ENCODE measurements at regions not wholly inside any gene's neighbourhood (a gene's known extent, or its start where the extent isn't known, plus 50 kb on each side); places are given as distances from the start of the nearest gene placed in this dataset.
"Not testable (repeated sequence)": the region's sequence is repeated elsewhere in the genome, so short reads cannot be mapped to it uniquely, and the experiment has no call there.

GRCh38 chr1:56248138-56248537 lies 331.2 kb downstream of the PLPP3 start:
- no peaks in the 10 kb centered on the region for H3K27me3 ChIP-seq (replicated peaks; ENCODE audit: control insufficient read depth, insufficient read depth, low read length)

GRCh38 chr1:56246726-56247125 lies 332.6 kb downstream of the PLPP3 start:
- H3K36me3 ChIP-seq (ENCODE audit: control insufficient read depth, insufficient read depth, low read length); H3K4me3 ChIP-seq (replicated peaks; ENCODE audit: low read depth, low read length); H3K27me3 ChIP-seq (replicated peaks; ENCODE audit: control insufficient read depth, insufficient read depth, low read length); DNase-seq (ENCODE audit: extremely low read depth, insufficient read length): not testable (repeated sequence)

More at GRCh38 chr1:56248138-56248537, 331.2 kb downstream of the PLPP3 start:
- no peak for DNase-seq (ENCODE audit: extremely low read depth, insufficient read length)
- Histone ChIP-seq H3K4me3 (replicated peaks; ENCODE audit: low read depth, low read length) (no peak overlapping the region), H3K36me3 (ENCODE audit: control insufficient read depth, insufficient read depth, low read length) (no peaks in the 10 kb centered on the region)
- no peak for TF ChIP-seq CTCF (IDR thresholded peaks at IDR 0.05; ENCODE audit: insufficient read depth, low read length, poor library complexity, severe bottlenecking)

- no peak overlapping the region for H3K4me3 ChIP-seq (replicated peaks; ENCODE audit: low read depth, low read length)
- DNase-seq (ENCODE audit: extremely low read depth, insufficient read length): no peak
- TF ChIP-seq CTCF (IDR thresholded peaks at IDR 0.05; ENCODE audit: insufficient read depth, low read length, poor library complexity, severe bottlenecking): no peak
- H3K27me3 ChIP-seq (replicated peaks; ENCODE audit: control insufficient read depth, insufficient read depth, low read length): no peaks in the 10 kb centered on the region
- no peaks in the 10 kb centered on the region for H3K36me3 ChIP-seq (ENCODE audit: control insufficient read depth, insufficient read depth, low read length)
These were observed 339.0 kb downstream of the PLPP3 start for GRCh38 chr1:56240400-56240799.

- peak; percentile 13 for DNase-seq (ENCODE audit: extremely low read depth, insufficient read length)
- Histone ChIP-seq H3K4me3 (replicated peaks; ENCODE audit: low read depth, low read length) (no peak overlapping the region), H3K27me3 (replicated peaks; ENCODE audit: control insufficient read depth, insufficient read depth, low read length) (no peaks in the 10 kb centered on the region), H3K36me3 (ENCODE audit: control insufficient read depth, insufficient read depth, low read length) (no peaks in the 10 kb centered on the region)
- no peak for TF ChIP-seq CTCF (IDR thresholded peaks at IDR 0.05; ENCODE audit: insufficient read depth, low read length, poor library complexity, severe bottlenecking)
These were observed 341.8 kb downstream of the PLPP3 start for GRCh38 chr1:56237491-56238064.

- no peaks in the 10 kb centered on the region for H3K36me3 ChIP-seq (ENCODE audit: control insufficient read depth, insufficient read depth, low read length)
- no peak for DNase-seq (ENCODE audit: extremely low read depth, insufficient read length)
- no peak for TF ChIP-seq CTCF (IDR thresholded peaks at IDR 0.05; ENCODE audit: insufficient read depth, low read length, poor library complexity, severe bottlenecking)
- H3K4me3 ChIP-seq (replicated peaks; ENCODE audit: low read depth, low read length): no peak overlapping the region
- no peaks in the 10 kb centered on the region for H3K27me3 ChIP-seq (replicated peaks; ENCODE audit: control insufficient read depth, insufficient read depth, low read length)
These were observed 342.7 kb downstream of the PLPP3 start for GRCh38 chr1:56236688-56237087.

GRCh38 chr1:56235909-56236510 lies 343.4 kb downstream of the PLPP3 start:
- TF ChIP-seq CTCF (IDR thresholded peaks at IDR 0.05; ENCODE audit: insufficient read depth, low read length, poor library complexity, severe bottlenecking): no peak
- DNase-seq (ENCODE audit: extremely low read depth, insufficient read length): no peak
- Histone ChIP-seq H3K36me3 (ENCODE audit: control insufficient read depth, insufficient read depth, low read length) (no peaks in the 10 kb centered on the region), H3K27me3 (replicated peaks; ENCODE audit: control insufficient read depth, insufficient read depth, low read length) (no peaks in the 10 kb centered on the region), H3K4me3 (replicated peaks; ENCODE audit: low read depth, low read length) (no peak overlapping the region)

Data from GM06990 (cell line).